HCT116 (cell line): ENCODE measurements at regions not wholly inside any gene's neighbourhood (a gene's known extent, or its start where the extent isn't known, plus 50 kb on each side); places are given as distances from the start of the nearest gene placed in this dataset.

ENCODE experiments used
- ATAC-seq: fragments of 200-7000 bp; cut with Tn5 transposase; 2 replicates; pipeline ENCODE4 v1.9.1; 2020; ENCODE audit warnings: mild to moderate bottlenecking, moderate library complexity
- BruUV-seq: library from RNA; stranded (reverse); fragments of 400-500 nt; replicated peaks from 2 replicates; lab custom pipeline; 2021; lab: Mats Ljungman, UMichigan
- CTCF ChIA-PET: fragments of 300-600 bp; sonication (Branson Sonifier 250); formaldehyde crosslinking; loops from one replicate; lab custom pipeline; 2021; ENCODE audit warnings: antibody characterized with exemption; lab: Charles Lee
- POLR2A ChIA-PET: fragments of 300-600, 350-600 bp; sonication (Branson Sonifier 250); formaldehyde crosslinking; loops from one replicate; lab custom pipeline; 2021; ENCODE audit warnings: antibody characterized with exemption; lab: Charles Lee
- RAD21 ChIA-PET, 2 experiments: fragments of 300-600 bp; sonication (Branson Sonifier 250); formaldehyde crosslinking; loops; one replicate each; lab custom pipeline; 2023; ENCODE audit warnings: low total read pairs in 2 of 2; ENCODE audit not compliant: uncharacterized antibody in 2 of 2, unreplicated experiment in 2 of 2, low non-redundant PET in 1 of 2; lab: Charles Lee
- DNase-seq: peaks from one replicate; pipeline ENCODE4 v3.0.0-alpha.2; 2010; ENCODE audit warnings: low read depth, low spot score
- H2AFZ ChIP-seq: fragments of 200-600 bp; shearing (Covaris generic), sonication (generic); 2 replicates; pipeline ENCODE4 v1.6.1; 2017; ENCODE audit warnings: low read depth, mixed run types, mixed read lengths, antibody characterized with exemption, low read length; ENCODE audit not compliant: poor library complexity, severe bottlenecking
- H3K27ac ChIP-seq: 2 replicates; pipeline ENCODE4 v1.5.1; 2012; ENCODE audit warnings: low read depth, low read length
- H3K27me3 ChIP-seq: fragments of 200-600 bp; sonication (generic); 2 replicates; pipeline ENCODE4 v1.6.1; 2016; ENCODE audit warnings: mixed run types, low read length, mixed read lengths; ENCODE audit not compliant: insufficient read depth
- H3K36me3 ChIP-seq, 2 experiments: fragments of 200-500 bp in 1 of 2; fragments of 200-600 bp in 1 of 2; sonication (Bioruptor generic) in 1 of 2; sonication (generic) in 1 of 2; 2 replicates each; pipeline versions ENCODE4 v1.5.1 to v1.6.1; 2014 to 2016; ENCODE audit warnings: low read length in 2 of 2, inconsistent platforms in 1 of 2, mixed read lengths in 1 of 2, mixed run types in 1 of 2; ENCODE audit not compliant: insufficient read depth in 2 of 2, control insufficient read depth in 1 of 2
- H3K4me1 ChIP-seq, 2 experiments: fragments of 200-600 bp in 1 of 2; sonication (generic) in 1 of 2; 2 replicates each; pipeline versions ENCODE4 v1.5.1 to v1.6.1; 2012 to 2017; ENCODE audit warnings: low read length in 2 of 2, inconsistent platforms in 1 of 2, mild to moderate bottlenecking in 1 of 2, mixed read lengths in 1 of 2, mixed run types in 1 of 2, moderate library complexity in 1 of 2; ENCODE audit not compliant: insufficient read depth in 2 of 2, control insufficient read depth in 1 of 2
- H3K4me2 ChIP-seq: fragments of 200-600 bp; sonication (generic); 2 replicates; pipeline ENCODE4 v1.6.1; 2017; ENCODE audit warnings: mixed run types, low read length, mixed read lengths
- H3K4me3 ChIP-seq, 2 experiments: fragments of 200-600 bp in 1 of 2; sonication (generic) in 1 of 2; replicated peaks in 1 of 2; 2 replicates each; pipeline ENCODE4 v1.5.1; 2011 to 2016; ENCODE audit warnings: low read length in 2 of 2, control low read depth in 1 of 2, low read depth in 1 of 2, mild to moderate bottlenecking in 1 of 2, mixed read lengths in 1 of 2, mixed run types in 1 of 2
- H3K79me2 ChIP-seq: fragments of 200-600 bp; sonication (generic); 2 replicates; pipeline ENCODE4 v1.6.1; 2017; ENCODE audit warnings: mild to moderate bottlenecking, mixed run types, low read length, moderate library complexity, mixed read lengths; ENCODE audit not compliant: insufficient read depth
- H3K9ac ChIP-seq: fragments of 200-600 bp; sonication (generic); 2 replicates; pipeline ENCODE4 v1.6.1; 2016; ENCODE audit warnings: low read length, mixed read lengths
- H3K9me2 ChIP-seq: fragments of 200-600 bp; sonication (generic), shearing (Covaris generic); 2 replicates; pipeline ENCODE4 v1.6.1; 2017; ENCODE audit warnings: mixed run types, mild to moderate bottlenecking, moderate library complexity; ENCODE audit not compliant: insufficient read depth
- H3K9me3 ChIP-seq, 2 experiments: fragments of 200-500 bp in 1 of 2; fragments of 200-600 bp in 1 of 2; sonication (Bioruptor generic) in 1 of 2; sonication (generic) in 1 of 2; 2 replicates each; pipeline ENCODE4 v1.6.1; 2014 to 2017; ENCODE audit warnings: low read length in 2 of 2, mixed read lengths in 2 of 2, inconsistent platforms in 1 of 2, low read depth in 1 of 2, mild to moderate bottlenecking in 1 of 2, mixed run types in 1 of 2, moderate library complexity in 1 of 2; ENCODE audit not compliant: control insufficient read depth in 1 of 2, insufficient read depth in 1 of 2
- H4K20me1 ChIP-seq: fragments of 200-600 bp; sonication (generic), shearing (Covaris generic); 2 replicates; pipeline ENCODE4 v1.6.1; 2017; ENCODE audit warnings: mixed run types, mild to moderate bottlenecking, moderate library complexity; ENCODE audit not compliant: insufficient read depth
- CBX3 ChIP-seq: IDR thresholded peaks from 2 replicates; pipeline ENCODE4 v1.6.1; 2012; ENCODE audit warnings: low read depth
- CEBPB ChIP-seq: IDR thresholded peaks from 2 replicates; pipeline ENCODE4 v1.6.1; 2012; ENCODE audit warnings: low read depth
- EZH2phosphoT487 ChIP-seq: fragments of 200-600 bp; IDR thresholded peaks from 2 replicates; pipeline ENCODE4 v1.6.1; 2018; ENCODE audit warnings: antibody characterized with exemption, borderline replicate concordance
- FOSL1 ChIP-seq: IDR thresholded peaks from 2 replicates; pipeline ENCODE4 v1.6.1; 2012; ENCODE audit warnings: low read depth
- JUND ChIP-seq: IDR thresholded peaks from 2 replicates; pipeline ENCODE4 v1.6.1; 2012
- POLR2A ChIP-seq: IDR thresholded peaks from 2 replicates; pipeline ENCODE4 v1.7.0; 2011; ENCODE audit warnings: borderline replicate concordance; ENCODE audit not compliant: insufficient read depth, insufficient read length; ENCODE audit errors: extremely low read depth
- POLR2AphosphoS5 ChIP-seq: IDR thresholded peaks from 2 replicates; pipeline ENCODE4 v1.6.1; 2011; ENCODE audit warnings: mild to moderate bottlenecking, low read depth, low read length, moderate library complexity
- RAD21 ChIP-seq: IDR thresholded peaks from 2 replicates; pipeline ENCODE4 v1.6.1; 2012; ENCODE audit warnings: low read depth, mild to moderate bottlenecking
- SIN3A ChIP-seq: IDR thresholded peaks from 2 replicates; pipeline ENCODE4 v1.6.1; 2012; ENCODE audit warnings: low read depth
- SP1 ChIP-seq: IDR thresholded peaks from 2 replicates; pipeline ENCODE4 v1.6.1; 2012; ENCODE audit warnings: low read depth
- SRF ChIP-seq: IDR thresholded peaks from 2 replicates; pipeline ENCODE4 v1.6.1; 2012; ENCODE audit warnings: low read depth
- ZNF274 ChIP-seq: fragments of 200-500 bp; sonication (Bioruptor generic); IDR thresholded peaks from 2 replicates; pipeline ENCODE4 v1.6.1; 2014; ENCODE audit warnings: mild to moderate bottlenecking, low read depth, low read length, inconsistent platforms
- intact Hi-C: fragments of 100-400 bp; cut with micrococcal nuclease; formaldehyde crosslinking; loops from 2 replicates; pipeline ENCODE4 v1.10.0; 2022
- TF ChIP-seq, protein P1 (sequence below), 3 experiments: fragments of 200-600 bp in 1 of 3; sonication (generic) in 1 of 3; IDR thresholded peaks in 2 of 3; conservative IDR thresholded peaks in 1 of 3; 2 replicates each; pipeline ENCODE4 v1.5.1; 2012 to 2017; ENCODE audit warnings: low read depth in 2 of 3, low read length in 2 of 3, antibody characterized with exemption in 1 of 3, borderline replicate concordance in 1 of 3, control low read depth in 1 of 3, mild to moderate bottlenecking in 1 of 3, mixed read lengths in 1 of 3, mixed run types in 1 of 3, moderate library complexity in 1 of 3; ENCODE audit not compliant: insufficient read depth in 1 of 3
- TF ChIP-seq, protein P2 (sequence below): IDR thresholded peaks from 2 replicates; pipeline ENCODE4 v1.6.1; 2011; ENCODE audit warnings: mild to moderate bottlenecking, low read length, moderate library complexity; ENCODE audit not compliant: insufficient replicate concordance; ENCODE audit errors: extremely low read depth
- TF ChIP-seq, protein P3 (sequence below): IDR thresholded peaks from 2 replicates; pipeline ENCODE4 v1.6.1; 2012
- TF ChIP-seq, protein P4 (sequence below): IDR thresholded peaks from 2 replicates; pipeline ENCODE4 v1.6.1; 2012

DNA sequence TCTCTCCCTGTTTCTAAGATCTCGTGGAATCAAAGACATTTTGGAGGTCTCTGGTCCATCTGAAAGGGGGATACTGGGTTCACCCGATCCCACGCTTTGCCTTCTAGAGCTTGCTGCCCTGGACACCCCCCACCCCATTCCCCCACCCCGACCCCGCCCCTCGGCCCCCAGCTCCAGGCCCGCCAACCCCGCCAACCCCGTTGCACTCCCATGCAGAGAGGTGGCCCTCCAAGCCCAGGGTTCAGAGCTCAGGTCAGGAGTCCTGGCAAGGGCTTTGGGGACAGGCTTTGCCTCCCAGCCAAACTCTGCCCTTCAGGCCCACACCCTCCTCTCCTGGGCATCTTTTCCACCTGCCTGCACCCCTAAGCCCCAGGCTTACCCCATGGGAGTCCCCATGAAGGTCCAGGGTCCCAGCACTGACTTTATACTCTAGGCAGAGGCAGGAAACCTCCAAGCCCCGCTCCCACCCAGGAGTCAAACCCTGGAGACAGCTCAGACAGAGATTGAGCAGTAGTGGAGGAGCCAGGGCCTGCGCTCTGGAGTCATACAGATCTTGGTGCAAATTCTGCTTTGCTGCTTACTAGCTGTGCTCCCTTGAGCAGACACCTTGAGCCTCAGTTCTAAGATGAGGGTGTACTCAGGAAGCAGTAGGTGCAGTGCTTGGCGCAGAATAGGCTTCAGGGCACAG, 155.9 kb downstream of the FOXD2 start (continued):
- no peak for TF ChIP-seq RAD21
- TF ChIP-seq SIN3A: no peak
- no peak for TF ChIP-seq CBX3
- TF ChIP-seq ZNF274: no peak
- no peak for TF ChIP-seq POLR2AphosphoS5
- no peak for TF ChIP-seq SP1
- TF ChIP-seq, protein P1, sequence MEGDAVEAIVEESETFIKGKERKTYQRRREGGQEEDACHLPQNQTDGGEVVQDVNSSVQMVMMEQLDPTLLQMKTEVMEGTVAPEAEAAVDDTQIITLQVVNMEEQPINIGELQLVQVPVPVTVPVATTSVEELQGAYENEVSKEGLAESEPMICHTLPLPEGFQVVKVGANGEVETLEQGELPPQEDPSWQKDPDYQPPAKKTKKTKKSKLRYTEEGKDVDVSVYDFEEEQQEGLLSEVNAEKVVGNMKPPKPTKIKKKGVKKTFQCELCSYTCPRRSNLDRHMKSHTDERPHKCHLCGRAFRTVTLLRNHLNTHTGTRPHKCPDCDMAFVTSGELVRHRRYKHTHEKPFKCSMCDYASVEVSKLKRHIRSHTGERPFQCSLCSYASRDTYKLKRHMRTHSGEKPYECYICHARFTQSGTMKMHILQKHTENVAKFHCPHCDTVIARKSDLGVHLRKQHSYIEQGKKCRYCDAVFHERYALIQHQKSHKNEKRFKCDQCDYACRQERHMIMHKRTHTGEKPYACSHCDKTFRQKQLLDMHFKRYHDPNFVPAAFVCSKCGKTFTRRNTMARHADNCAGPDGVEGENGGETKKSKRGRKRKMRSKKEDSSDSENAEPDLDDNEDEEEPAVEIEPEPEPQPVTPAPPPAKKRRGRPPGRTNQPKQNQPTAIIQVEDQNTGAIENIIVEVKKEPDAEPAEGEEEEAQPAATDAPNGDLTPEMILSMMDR (IDR thresholded peaks at IDR 0.05 in 2 of 3, conservative IDR thresholded peaks at IDR 0.05 in 1 of 3; ENCODE audit: borderline replicate concordance in 1 of 3, insufficient read depth in 1 of 3, low read depth in 2 of 3, low read length in 2 of 3): no peak
- TF ChIP-seq EZH2phosphoT487: no peak
- TF ChIP-seq FOSL1: no peak

DNA sequence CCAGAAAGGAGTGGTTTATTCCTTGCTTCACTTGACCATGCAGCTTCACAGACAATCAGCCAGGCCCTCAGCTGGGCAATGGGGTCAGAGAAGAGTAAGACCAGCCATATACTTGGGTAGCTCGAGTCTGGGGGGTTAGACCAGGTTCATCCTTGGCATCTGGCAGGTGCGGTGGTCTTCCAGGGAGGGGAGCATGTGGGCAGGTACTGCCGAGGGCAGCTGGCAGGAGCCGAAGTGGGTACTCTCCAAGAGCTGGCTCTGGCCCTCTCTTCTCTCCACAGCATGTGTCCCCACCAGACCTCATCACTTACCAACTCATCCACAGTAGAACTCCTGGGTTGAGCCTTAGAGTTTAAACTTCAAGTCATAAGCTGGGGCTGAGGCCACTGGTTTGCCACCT, 156.8 kb downstream of the FOXD2 start:
- CTCF ChIA-PET: no interaction called here
- no peaks in the 10 kb centered on the region for H3K79me2 ChIP-seq
- no peak overlapping the region for H3K9ac ChIP-seq
- POLR2A ChIA-PET: no interaction called here
- no peak overlapping the region for H3K4me3 ChIP-seq
- no peaks in the 10 kb centered on the region for H3K4me1 ChIP-seq
- H3K27me3 ChIP-seq: peaks cover 4% of the 10 kb centered on the region; the same call in 1 of the 2 replicates
- no peak for DNase-seq
- no peak for ATAC-seq
- no peaks in the 10 kb centered on the region for H3K36me3 ChIP-seq
- H3K27ac ChIP-seq: no peak overlapping the region
- H2AFZ ChIP-seq: no peak overlapping the region
- no TSS peak for BruUV-seq
- no peak overlapping the region for H3K4me2 ChIP-seq
- RAD21 ChIA-PET: no interaction called here
- intact Hi-C loops: no loop called here
- H4K20me1 ChIP-seq: no peaks in the 10 kb centered on the region
- no peaks in the 10 kb centered on the region for H3K9me2 ChIP-seq
- H3K9me3 ChIP-seq: no peaks in the 10 kb centered on the region
- TF ChIP-seq FOSL1: no peak
- TF ChIP-seq, protein P2, sequence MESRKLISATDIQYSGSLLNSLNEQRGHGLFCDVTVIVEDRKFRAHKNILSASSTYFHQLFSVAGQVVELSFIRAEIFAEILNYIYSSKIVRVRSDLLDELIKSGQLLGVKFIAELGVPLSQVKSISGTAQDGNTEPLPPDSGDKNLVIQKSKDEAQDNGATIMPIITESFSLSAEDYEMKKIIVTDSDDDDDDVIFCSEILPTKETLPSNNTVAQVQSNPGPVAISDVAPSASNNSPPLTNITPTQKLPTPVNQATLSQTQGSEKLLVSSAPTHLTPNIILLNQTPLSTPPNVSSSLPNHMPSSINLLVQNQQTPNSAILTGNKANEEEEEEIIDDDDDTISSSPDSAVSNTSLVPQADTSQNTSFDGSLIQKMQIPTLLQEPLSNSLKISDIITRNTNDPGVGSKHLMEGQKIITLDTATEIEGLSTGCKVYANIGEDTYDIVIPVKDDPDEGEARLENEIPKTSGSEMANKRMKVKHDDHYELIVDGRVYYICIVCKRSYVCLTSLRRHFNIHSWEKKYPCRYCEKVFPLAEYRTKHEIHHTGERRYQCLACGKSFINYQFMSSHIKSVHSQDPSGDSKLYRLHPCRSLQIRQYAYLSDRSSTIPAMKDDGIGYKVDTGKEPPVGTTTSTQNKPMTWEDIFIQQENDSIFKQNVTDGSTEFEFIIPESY: no peak
- TF ChIP-seq EZH2phosphoT487: no peak
- no peak for TF ChIP-seq JUND
- TF ChIP-seq, protein P3, sequence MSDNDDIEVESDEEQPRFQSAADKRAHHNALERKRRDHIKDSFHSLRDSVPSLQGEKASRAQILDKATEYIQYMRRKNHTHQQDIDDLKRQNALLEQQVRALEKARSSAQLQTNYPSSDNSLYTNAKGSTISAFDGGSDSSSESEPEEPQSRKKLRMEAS: no peak
- no peak for TF ChIP-seq POLR2A
- TF ChIP-seq CEBPB: no peak
- TF ChIP-seq, protein P4, sequence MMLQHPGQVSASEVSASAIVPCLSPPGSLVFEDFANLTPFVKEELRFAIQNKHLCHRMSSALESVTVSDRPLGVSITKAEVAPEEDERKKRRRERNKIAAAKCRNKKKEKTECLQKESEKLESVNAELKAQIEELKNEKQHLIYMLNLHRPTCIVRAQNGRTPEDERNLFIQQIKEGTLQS: no peak
- no peak for TF ChIP-seq SRF
